Neuronal stem cell (in vitro differentiated cells): ENCODE measurements at regions not wholly inside any gene's neighbourhood (a gene's known extent, or its start where the extent isn't known, plus 50 kb on each side); places are given as distances from the start of the nearest gene placed in this dataset.

Experiments
- DNase-seq: peaks from one replicate; pipeline ENCODE4 v3.0.0-alpha.2; 2013; ENCODE audit warnings: low spot score
- H2AFZ ChIP-seq: one replicate; pipeline ENCODE4 v1.6.1; 2013; ENCODE audit warnings: mild to moderate bottlenecking, low read length, inconsistent platforms
- H2AK5ac ChIP-seq: 2 replicates; pipeline ENCODE4 v1.6.1; 2013; ENCODE audit warnings: low read depth, mild to moderate bottlenecking, inconsistent platforms, low read length, moderate library complexity, mixed read lengths
- H2BK120ac ChIP-seq: 2 replicates; pipeline ENCODE4 v1.6.1; 2013; ENCODE audit warnings: low read depth, mild to moderate bottlenecking, inconsistent platforms, low read length, moderate library complexity, mixed read lengths
- H2BK12ac ChIP-seq: one replicate; pipeline ENCODE4 v1.6.1; 2013; ENCODE audit warnings: low read length, inconsistent platforms
- H2BK15ac ChIP-seq: 2 replicates; pipeline ENCODE4 v1.6.1; 2013; ENCODE audit warnings: mild to moderate bottlenecking, low read length, inconsistent platforms, mixed read lengths
- H2BK5ac ChIP-seq: one replicate; pipeline ENCODE4 v1.6.1; 2013; ENCODE audit warnings: inconsistent platforms, mild to moderate bottlenecking, low read length, moderate library complexity
- H3K14ac ChIP-seq: one replicate; pipeline ENCODE4 v1.6.1; 2013; ENCODE audit warnings: low read length, inconsistent platforms
- H3K18ac ChIP-seq: 2 replicates; pipeline ENCODE4 v1.6.1; 2013; ENCODE audit warnings: low read length, inconsistent platforms
- H3K23ac ChIP-seq: 2 replicates; pipeline ENCODE4 v1.6.1; 2013; ENCODE audit warnings: low read depth, mild to moderate bottlenecking, mixed read lengths, low read length, inconsistent platforms; ENCODE audit not compliant: poor library complexity
- H3K27ac ChIP-seq: replicated peaks from 3 replicates; pipeline ENCODE4 v1.5.1; 2013; ENCODE audit warnings: low read length, inconsistent platforms
- H3K27me3 ChIP-seq, 3 experiments: 2 replicates each; pipeline ENCODE4 v1.6.1; 2013; ENCODE audit warnings: low read length in 3 of 3, mild to moderate bottlenecking in 2 of 3, inconsistent platforms in 1 of 3, low read depth in 1 of 3, mixed read lengths in 1 of 3, moderate library complexity in 1 of 3; ENCODE audit not compliant: control insufficient read depth in 3 of 3, insufficient read depth in 3 of 3
- H3K36me3 ChIP-seq, 2 donors: replicated peaks in 1 of 2; 2 replicates each; pipeline ENCODE4 v1.6.1; 2013; ENCODE audit warnings: low read length in 2 of 2; ENCODE audit not compliant: control insufficient read depth in 2 of 2, insufficient read depth in 2 of 2
- H3K4ac ChIP-seq: 2 replicates; pipeline ENCODE4 v1.6.1; 2013; ENCODE audit warnings: inconsistent platforms, mild to moderate bottlenecking, low read length, moderate library complexity
- H3K4me1 ChIP-seq, 2 donors: 1 replicate in 1 of 2; 2 replicates in 1 of 2; pipeline ENCODE4 v1.6.1; 2013; ENCODE audit warnings: low read length in 2 of 2, low read depth in 1 of 2; ENCODE audit not compliant: control insufficient read depth in 2 of 2, insufficient read depth in 1 of 2
- H3K4me2 ChIP-seq: one replicate; pipeline ENCODE4 v1.6.1; 2013; ENCODE audit warnings: mild to moderate bottlenecking, low read length, inconsistent platforms; ENCODE audit not compliant: insufficient read depth, poor library complexity, severe bottlenecking
- H3K4me3 ChIP-seq, 2 donors: 2 replicates each; pipeline ENCODE4 v1.5.1; 2013; ENCODE audit warnings: low read length in 2 of 2, mild to moderate bottlenecking in 2 of 2, inconsistent platforms in 1 of 2, moderate library complexity in 1 of 2
- H3K79me1 ChIP-seq: one replicate; pipeline ENCODE4 v1.6.1; 2013; ENCODE audit warnings: low read depth, mild to moderate bottlenecking, inconsistent platforms, low read length, moderate library complexity
- H3K9ac ChIP-seq: one replicate; pipeline ENCODE4 v1.6.1; 2013; ENCODE audit warnings: mild to moderate bottlenecking, low read depth, low read length, inconsistent platforms; ENCODE audit not compliant: poor library complexity
- H3K9me3 ChIP-seq, 2 donors: replicated peaks in 1 of 2; 2 replicates each; pipeline versions ENCODE3 to v1.6.1; 2013; ENCODE audit warnings: low read length in 2 of 2, mild to moderate bottlenecking in 2 of 2, inconsistent platforms in 1 of 2, low read depth in 1 of 2, mixed read lengths in 1 of 2, moderate library complexity in 1 of 2; ENCODE audit not compliant: control insufficient read depth in 2 of 2, insufficient read depth in 1 of 2
- H4K8ac ChIP-seq: one replicate; pipeline ENCODE4 v1.6.1; 2013; ENCODE audit warnings: low read depth, mild to moderate bottlenecking, inconsistent platforms, low read length, moderate library complexity
- H4K91ac ChIP-seq: one replicate; pipeline ENCODE4 v1.6.1; 2013; ENCODE audit warnings: low read length, low read depth, mild to moderate bottlenecking, inconsistent platforms; ENCODE audit not compliant: poor library complexity
- WGBS, 2 donors: extraction: QIAGEN DNeasy Blood & Tissue Kit; methylation state at CpG; one replicate each; pipeline ENCODE4 v1.1.7; 2013; ENCODE audit warnings: missing lambda C conversion rate in 2 of 2, mixed read lengths in 1 of 2; ENCODE audit not compliant: insufficient read length in 2 of 2, insufficient replicate concordance in 1 of 2; ENCODE audit errors: extremely low coverage in 2 of 2; 5-methylcytosine and 5-hydroxymethylcytosine counted together

GRCh38 chr11:44397586-44398178, 87.7 kb upstream of the ALX4 start:
- H3K9ac ChIP-seq = no peak overlapping the region
- no peak overlapping the region for H4K91ac ChIP-seq
- no CpG with 5 or more reads among the region's 7 CpGs for WGBS, 2 donors
- no peak overlapping the region for H3K14ac ChIP-seq
- H3K4me2 ChIP-seq = no peak overlapping the region
- H3K18ac ChIP-seq = peak overlapping the region; percentile 44
- no peaks in the 10 kb centered on the region for H3K79me1 ChIP-seq
- H2BK5ac ChIP-seq = no peak overlapping the region
- H3K4ac ChIP-seq = no peak overlapping the region
- H3K27ac ChIP-seq = no peak overlapping the region
- no peak overlapping the region for H3K23ac ChIP-seq
- H3K9me3 ChIP-seq = no peaks in the 10 kb centered on the region
- peaks cover 0 to 6% (median 0%) of the 10 kb centered on the region in 3 experiments for H3K27me3 ChIP-seq
- H4K8ac ChIP-seq = no peak overlapping the region
- peak overlapping the region; percentile 68 for H2AK5ac ChIP-seq
- DNase-seq = no peak
- no peaks in the 10 kb centered on the region for H3K36me3 ChIP-seq
- no peak overlapping the region for H2BK120ac ChIP-seq
- H2BK12ac ChIP-seq = no peak overlapping the region
- no peak overlapping the region for H2AFZ ChIP-seq
- H2BK15ac ChIP-seq = peak overlapping the region; percentile 7
- H3K4me3 ChIP-seq = no peak overlapping the region
- H3K4me1 ChIP-seq = peaks cover 0 to 11% of the 10 kb centered on the region in 2 donors

- H3K4me2 ChIP-seq = no peak overlapping the region
- no peak overlapping the region for H2AFZ ChIP-seq
- H3K27me3 ChIP-seq = peaks cover 0 to 6% (median 0%) of the 10 kb centered on the region in 3 experiments
- no peak overlapping the region for H4K91ac ChIP-seq
- no peaks in the 10 kb centered on the region for H3K79me1 ChIP-seq
- WGBS, 2 donors = no CpG with 5 or more reads among the region's 15 CpGs
- H3K9me3 ChIP-seq = no peaks in the 10 kb centered on the region
- no peak for DNase-seq
- peak overlapping the region; percentile 77 for H3K18ac ChIP-seq
- H2AK5ac ChIP-seq = peak overlapping the region; percentile 68
- peak overlapping the region; percentile 68 for H4K8ac ChIP-seq
- peaks cover 0 to 11% of the 10 kb centered on the region in 2 donors for H3K4me1 ChIP-seq
- H2BK5ac ChIP-seq = peak overlapping the region; percentile 63
- no peak overlapping the region for H3K27ac ChIP-seq
- H2BK12ac ChIP-seq = no peak overlapping the region
- no peak overlapping the region for H2BK120ac ChIP-seq
- no peak overlapping the region for H3K14ac ChIP-seq
- H3K36me3 ChIP-seq = no peaks in the 10 kb centered on the region
- no peak overlapping the region for H3K4me3 ChIP-seq
- H3K23ac ChIP-seq = peak overlapping the region; percentile 46
- peak overlapping the region; percentile 24 for H3K9ac ChIP-seq
- H3K4ac ChIP-seq = no peak overlapping the region
- H2BK15ac ChIP-seq = peak overlapping the region; percentile 7
These were observed 88.5 kb upstream of the ALX4 start for GRCh38 chr11:44398266-44399030.

- peaks cover 0 to 11% of the 10 kb centered on the region in 2 donors for H3K4me1 ChIP-seq
- H3K79me1 ChIP-seq = no peaks in the 10 kb centered on the region
- no peak overlapping the region for H3K4me2 ChIP-seq
- peaks cover 0 to 8% (median 0%) of the 10 kb centered on the region in 3 experiments for H3K27me3 ChIP-seq
- no peak overlapping the region for H2BK5ac ChIP-seq
- no peak overlapping the region for H3K23ac ChIP-seq
- H3K27ac ChIP-seq = no peak overlapping the region
- H2BK12ac ChIP-seq = no peak overlapping the region
- no peak overlapping the region for H4K91ac ChIP-seq
- no peak overlapping the region for H3K4me3 ChIP-seq
- no peak overlapping the region for H2AFZ ChIP-seq
- no peak overlapping the region for H3K18ac ChIP-seq
- no peak overlapping the region for H3K9ac ChIP-seq
- H4K8ac ChIP-seq = no peak overlapping the region
- H3K14ac ChIP-seq = no peak overlapping the region
- no peak overlapping the region for H2AK5ac ChIP-seq
- no peaks in the 10 kb centered on the region for H3K9me3 ChIP-seq
- no peak overlapping the region for H3K4ac ChIP-seq
- WGBS, 2 donors = no CpG with 5 or more reads among the region's 2 CpGs
- H3K36me3 ChIP-seq = no peaks in the 10 kb centered on the region
- no peak for DNase-seq
- H2BK120ac ChIP-seq = no peak overlapping the region
- no peak overlapping the region for H2BK15ac ChIP-seq
These were observed 90.0 kb upstream of the ALX4 start for GRCh38 chr11:44399968-44400367.

GRCh38 chr11:44400431-44400830, 90.5 kb upstream of the ALX4 start:
- no CpG with 5 or more reads among the region's 5 CpGs for WGBS, 2 donors
- H3K36me3 ChIP-seq = no peaks in the 10 kb centered on the region
- peaks cover 0 to 10% (median 0%) of the 10 kb centered on the region in 3 experiments for H3K27me3 ChIP-seq
- no peak overlapping the region for H4K91ac ChIP-seq
- no peak overlapping the region for H2BK12ac ChIP-seq
- no peak overlapping the region for H3K4me2 ChIP-seq
- no peak overlapping the region for H4K8ac ChIP-seq
- H3K79me1 ChIP-seq = no peaks in the 10 kb centered on the region
- H3K4me3 ChIP-seq = no peak overlapping the region
- no peak overlapping the region for H2AK5ac ChIP-seq
- no peak overlapping the region for H3K14ac ChIP-seq
- H2BK120ac ChIP-seq = no peak overlapping the region
- H3K4ac ChIP-seq = no peak overlapping the region
- H3K23ac ChIP-seq = no peak overlapping the region
- H2BK5ac ChIP-seq = no peak overlapping the region
- peak overlapping the region; percentile 40 for H2AFZ ChIP-seq
- no peak overlapping the region for H3K27ac ChIP-seq
- no peak overlapping the region for H3K18ac ChIP-seq
- H3K9me3 ChIP-seq = no peaks in the 10 kb centered on the region
- peaks cover 0 to 11% of the 10 kb centered on the region in 2 donors for H3K4me1 ChIP-seq
- no peak overlapping the region for H2BK15ac ChIP-seq
- no peak for DNase-seq
- H3K9ac ChIP-seq = no peak overlapping the region
